Urinary bladder (tissue), 3 donors: ENCODE measurements at regions not wholly inside any gene's neighbourhood (a gene's known extent, or its start where the extent isn't known, plus 50 kb on each side); places are given as distances from the start of the nearest gene placed in this dataset.
A peak's percentile ranks its signal among the peaks of the same experiment; 100 is the strongest.
"Not testable (repeated sequence)": the region's sequence is repeated elsewhere in the genome, so short reads cannot be mapped to it uniquely, and the experiment has no call there.

Experiments used
- DNase-seq: peaks from one replicate; pipeline ENCODE4 v3.0.0-alpha.2; 2015; ENCODE audit errors: extremely low spot score
- H3K27ac ChIP-seq: one replicate; pipeline ENCODE4 v1.5.1; 2013; ENCODE audit warnings: low read depth, mild to moderate bottlenecking, moderate library complexity
- H3K36me3 ChIP-seq: one replicate; pipeline ENCODE4 v1.6.1; 2013; ENCODE audit warnings: mild to moderate bottlenecking, moderate library complexity; ENCODE audit not compliant: insufficient read depth
- H3K4me1 ChIP-seq: one replicate; pipeline ENCODE4 v1.6.1; 2013; ENCODE audit warnings: mild to moderate bottlenecking, moderate library complexity; ENCODE audit not compliant: insufficient read depth
- H3K4me3 ChIP-seq: one replicate; pipeline ENCODE4 v1.5.1; 2013; ENCODE audit warnings: low read depth, low read length
- WGBS: extraction: QIAGEN DNeasy Blood & Tissue Kit; methylation state at CpG from one replicate; pipeline ENCODE4 v1.1.7; 2013; 5-methylcytosine and 5-hydroxymethylcytosine counted together
- donor health status: healthy with polysubstance abuse.
- donor health status: healthy.

- no peaks in the 10 kb centered on the region for H3K4me1 ChIP-seq
- no peak overlapping the region for H3K4me3 ChIP-seq
- no peak overlapping the region for H3K27ac ChIP-seq
- H3K36me3 ChIP-seq: no peaks in the 10 kb centered on the region
- DNase-seq: no peak
- WGBS: 76% methylated on average over 3 of the region's 3 CpGs
These were observed 201.0 kb upstream of the RAI14 start for GRCh38 chr5:34455098-34455497.

GRCh38 chr5:34459908-34460307 lies 196.2 kb upstream of the RAI14 start:
- 47% methylated on average over 3 of the region's 3 CpGs for WGBS
- DNase-seq: no peak
- Histone ChIP-seq H3K4me1 (no peaks in the 10 kb centered on the region), H3K36me3 (no peaks in the 10 kb centered on the region), H3K4me3 (no peak overlapping the region), H3K27ac (no peak overlapping the region)

- Histone ChIP-seq H3K4me1 (no peaks in the 10 kb centered on the region), H3K4me3 (no peak overlapping the region), H3K36me3 (no peaks in the 10 kb centered on the region), H3K27ac (no peak overlapping the region)
- WGBS: 39% methylated on average over 1 of the region's 1 CpG
- DNase-seq: no peak
These were observed 195.6 kb upstream of the RAI14 start for GRCh38 chr5:34460496-34460895.

- no peaks in the 10 kb centered on the region for H3K4me1 ChIP-seq
- no peak overlapping the region for H3K4me3 ChIP-seq
- H3K27ac ChIP-seq: no peak overlapping the region
- DNase-seq: peak; percentile 23
- 39% methylated on average over 4 of the region's 4 CpGs for WGBS
- no peaks in the 10 kb centered on the region for H3K36me3 ChIP-seq
These were observed 191.3 kb upstream of the RAI14 start for GRCh38 chr5:34464829-34465228.

GRCh38 chr5:34465301-34465700 lies 190.8 kb upstream of the RAI14 start:
- 8% methylated on average over 3 of the region's 4 CpGs for WGBS
- H3K4me1 ChIP-seq, DNase-seq, H3K27ac ChIP-seq, H3K36me3 ChIP-seq, H3K4me3 ChIP-seq: not testable (repeated sequence)

GRCh38 chr5:34466519-34467388 lies 189.4 kb upstream of the RAI14 start:
- H3K4me1 ChIP-seq, DNase-seq, H3K36me3 ChIP-seq, H3K27ac ChIP-seq, H3K4me3 ChIP-seq: not testable (repeated sequence)
- 67% methylated on average over 6 of the region's 6 CpGs for WGBS

- H3K27ac ChIP-seq: no peak overlapping the region
- no peaks in the 10 kb centered on the region for H3K36me3 ChIP-seq
- WGBS: 84% methylated on average over 8 of the region's 8 CpGs
- no peak overlapping the region for H3K4me3 ChIP-seq
- H3K4me1 ChIP-seq: no peaks in the 10 kb centered on the region
- no peak for DNase-seq
These were observed 188.7 kb upstream of the RAI14 start for GRCh38 chr5:34467436-34467835.

- H3K27ac ChIP-seq, H3K4me3 ChIP-seq, H3K4me1 ChIP-seq, DNase-seq, H3K36me3 ChIP-seq: not testable (repeated sequence)
- WGBS: 30% methylated on average over 3 of the region's 3 CpGs
These were observed 188.1 kb upstream of the RAI14 start for GRCh38 chr5:34467984-34468383.

GRCh38 chr5:34469971-34470370 lies 186.2 kb upstream of the RAI14 start:
- 82% methylated on average over 3 of the region's 3 CpGs for WGBS

GRCh38 chr5:34474573-34475021 lies 181.5 kb upstream of the RAI14 start:
- WGBS: 23% methylated on average over 4 of the region's 4 CpGs
- no peaks in the 10 kb centered on the region for H3K36me3 ChIP-seq
- H3K4me3 ChIP-seq: no peak overlapping the region
- H3K27ac ChIP-seq: no peak overlapping the region
- no peaks in the 10 kb centered on the region for H3K4me1 ChIP-seq
- DNase-seq: no peak

More at GRCh38 chr5:34469971-34470370, 186.2 kb upstream of the RAI14 start:
- H3K27ac ChIP-seq: no peak overlapping the region
- no peaks in the 10 kb centered on the region for H3K36me3 ChIP-seq
- H3K4me1 ChIP-seq: no peaks in the 10 kb centered on the region
- no peak overlapping the region for H3K4me3 ChIP-seq
- no peak for DNase-seq

- Histone ChIP-seq H3K27ac (no peak overlapping the region), H3K36me3 (no peaks in the 10 kb centered on the region), H3K4me3 (no peak overlapping the region), H3K4me1 (no peaks in the 10 kb centered on the region)
- DNase-seq: no peak
- 84% methylated on average over 13 of the region's 13 CpGs for WGBS
These were observed 180.7 kb upstream of the RAI14 start for GRCh38 chr5:34475249-34475966.

GRCh38 chr5:34476941-34477565 lies 179.1 kb upstream of the RAI14 start:
- no peaks in the 10 kb centered on the region for H3K36me3 ChIP-seq
- 61% methylated on average over 12 of the region's 12 CpGs for WGBS
- no peak overlapping the region for H3K4me3 ChIP-seq
- no peak overlapping the region for H3K27ac ChIP-seq
- no peak for DNase-seq
- H3K4me1 ChIP-seq: no peaks in the 10 kb centered on the region

GRCh38 chr5:34480810-34481528 lies 175.2 kb upstream of the RAI14 start:
- no peak overlapping the region for H3K4me3 ChIP-seq
- DNase-seq: no peak
- H3K36me3 ChIP-seq: no peaks in the 10 kb centered on the region
- no peaks in the 10 kb centered on the region for H3K4me1 ChIP-seq
- no peak overlapping the region for H3K27ac ChIP-seq
- 84% methylated on average over 6 of the region's 6 CpGs for WGBS
